Bronchial epithelial cell (primary cell): ENCODE measurements at regions not wholly inside any gene's neighbourhood (a gene's known extent, or its start where the extent isn't known, plus 50 kb on each side); places are given as distances from the start of the nearest gene placed in this dataset.

ENCODE experiments used
- DNase-seq: peaks from one replicate; pipeline ENCODE4 v3.0.0-alpha.2; 2010; ENCODE audit warnings: low read depth
- FAIRE-seq: peaks from 2 replicates; lab custom pipeline; 2011; peaks lifted over from hg19 to GRCh38; lab: Jason Lieb, UNC
- H3K27me3 ChIP-seq: 2 replicates; pipeline ENCODE4 v1.5.1; 2011; ENCODE audit warnings: low read length; ENCODE audit not compliant: control insufficient read depth, insufficient read depth
- H3K36me3 ChIP-seq: 2 replicates; pipeline ENCODE4 v1.5.1; 2011; ENCODE audit warnings: low read length; ENCODE audit not compliant: control insufficient read depth, insufficient read depth
- H3K4me3 ChIP-seq: 2 replicates; pipeline ENCODE4 v1.5.1; 2011; ENCODE audit warnings: mild to moderate bottlenecking, low read depth, low read length, control low read depth
- CTCF ChIP-seq: IDR thresholded peaks from 2 replicates; pipeline ENCODE4 v1.5.1; 2011; ENCODE audit warnings: mild to moderate bottlenecking, moderate library complexity, low read length, control low read depth, inconsistent platforms; ENCODE audit not compliant: insufficient read depth, severe bottlenecking

- H3K27me3 ChIP-seq = no peaks in the 10 kb centered on the region
- no peak for FAIRE-seq
These were observed 746.6 kb downstream of the VRK1 start for GRCh38 chr14:97543816-97544215.

GRCh38 chr14:97544571-97544970, 747.4 kb downstream of the VRK1 start:
- no peak for DNase-seq

More at GRCh38 chr14:97543816-97544215, 746.6 kb downstream of the VRK1 start:
- TF ChIP-seq CTCF = no peak
- H3K36me3 ChIP-seq = no peaks in the 10 kb centered on the region
- no peak for DNase-seq
- no peak overlapping the region for H3K4me3 ChIP-seq

GRCh38 chr14:97546491-97547230, 749.5 kb downstream of the VRK1 start:
- no peak for TF ChIP-seq CTCF
- Histone ChIP-seq H3K27me3 (no peaks in the 10 kb centered on the region), H3K36me3 (no peaks in the 10 kb centered on the region), H3K4me3 (no peak overlapping the region)
- DNase-seq = no peak
- FAIRE-seq = no peak

More at GRCh38 chr14:97544571-97544970, 747.4 kb downstream of the VRK1 start:
- no peak for FAIRE-seq
- Histone ChIP-seq H3K4me3 (no peak overlapping the region), H3K27me3 (no peaks in the 10 kb centered on the region), H3K36me3 (no peaks in the 10 kb centered on the region)
- TF ChIP-seq CTCF = no peak

DNA sequence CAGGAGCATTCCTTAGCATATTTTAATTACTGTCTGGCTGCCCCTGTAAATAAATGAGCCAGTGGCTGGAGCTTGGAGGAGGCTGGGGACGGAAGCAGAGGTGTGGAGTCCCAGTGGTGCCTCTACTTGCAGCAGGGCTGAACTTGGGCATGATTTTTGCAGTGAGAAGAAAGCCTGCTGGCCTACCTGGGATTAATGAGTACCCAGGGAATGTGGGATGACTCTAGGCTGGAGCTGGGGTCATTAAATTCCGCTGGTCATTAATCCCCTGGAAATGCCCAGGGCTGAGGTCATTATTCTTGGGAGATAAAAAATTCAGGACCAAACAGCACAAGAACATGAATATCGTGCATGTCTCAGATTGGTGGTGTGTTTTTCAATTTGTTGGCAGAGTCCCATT, 753.3 kb downstream of the VRK1 start:
- DNase-seq = no peak
- TF ChIP-seq CTCF = no peak
- Histone ChIP-seq H3K36me3 (no peaks in the 10 kb centered on the region), H3K27me3 (no peaks in the 10 kb centered on the region), H3K4me3 (no peak overlapping the region)
- FAIRE-seq = no peak

- DNase-seq = no peak
- TF ChIP-seq CTCF = no peak
These were observed 757.4 kb downstream of the VRK1 start for GRCh38 chr14:97554597-97554996.

DNA sequence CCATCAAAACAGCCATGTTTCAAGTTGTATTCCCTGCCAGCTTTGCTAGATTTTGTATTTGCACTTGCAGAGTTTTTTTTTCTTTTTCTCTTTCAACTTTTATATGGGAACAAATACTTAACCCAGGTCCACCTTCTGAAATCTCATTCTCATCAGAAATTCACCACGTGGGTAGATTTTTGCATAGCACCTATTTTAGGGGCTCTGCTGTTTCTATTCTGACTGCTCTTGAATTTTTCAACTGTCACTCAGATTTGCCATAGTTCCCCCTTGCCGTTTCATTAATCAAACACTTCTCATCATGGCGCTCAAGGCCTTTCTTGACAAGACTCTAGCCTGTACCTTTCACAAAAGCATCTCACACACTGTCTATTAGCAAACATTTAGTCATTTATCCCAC, 767.2 kb downstream of the VRK1 start:
- Histone ChIP-seq H3K4me3 (no peak overlapping the region), H3K27me3 (no peaks in the 10 kb centered on the region), H3K36me3 (no peaks in the 10 kb centered on the region)
- TF ChIP-seq CTCF = no peak
- no peak for FAIRE-seq
- no peak for DNase-seq

More at GRCh38 chr14:97554597-97554996, 757.4 kb downstream of the VRK1 start:
- FAIRE-seq = no peak
- no peaks in the 10 kb centered on the region for H3K36me3 ChIP-seq
- H3K27me3 ChIP-seq = no peaks in the 10 kb centered on the region
- no peak overlapping the region for H3K4me3 ChIP-seq
